Suprapubic skin (tissue), 4 donors: ENCODE measurements at regions not wholly inside any gene's neighbourhood (a gene's known extent, or its start where the extent isn't known, plus 50 kb on each side); places are given as distances from the start of the nearest gene placed in this dataset.

Experiments
- DNase-seq, 2 donors: peaks; one replicate each; pipeline ENCODE4 v3.0.0-alpha.2; 2019; ENCODE audit warnings: low spot score in 2 of 2
- H3K27ac ChIP-seq: fragments of 200-600 bp; sonication (generic); one replicate; pipeline ENCODE4 v1.5.1; 2019
- H3K27me3 ChIP-seq: fragments of 200-600 bp; sonication (generic); one replicate; pipeline ENCODE4 v1.5.1; 2019
- H3K36me3 ChIP-seq: fragments of 200-600 bp; sonication (generic); one replicate; pipeline ENCODE4 v1.5.1; 2019
- H3K4me1 ChIP-seq: fragments of 200-600 bp; sonication (generic); one replicate; pipeline ENCODE4 v1.5.1; 2019
- H3K4me3 ChIP-seq: fragments of 200-600 bp; sonication (generic); one replicate; pipeline ENCODE4 v1.5.1; 2019; ENCODE audit warnings: mild to moderate bottlenecking
- H3K9me3 ChIP-seq: fragments of 200-600 bp; sonication (generic); one replicate; pipeline ENCODE4 v1.5.1; 2019
- EP300 ChIP-seq: sonication (generic); formaldehyde crosslinking; IDR thresholded peaks from one replicate; pipeline ENCODE4 v1.6.1; 2017; ENCODE audit warnings: antibody characterized with exemption
- POLR2A ChIP-seq, 2 donors: fragments of 450-650 bp; IDR thresholded peaks; one replicate each; pipeline ENCODE4 v1.6.1; 2017; ENCODE audit warnings: antibody characterized with exemption in 2 of 2, mild to moderate bottlenecking in 2 of 2, moderate library complexity in 2 of 2
- POLR2AphosphoS5 ChIP-seq, 3 donors: sonication (generic); formaldehyde crosslinking; IDR thresholded peaks; one replicate each; pipeline ENCODE4 v1.6.1; 2017; ENCODE audit warnings: antibody characterized with exemption in 3 of 3
- WGBS: methylation state at CpG from one replicate; pipeline ENCODE4 v1.1.5; 2018; 5-methylcytosine and 5-hydroxymethylcytosine counted together
- TF ChIP-seq, protein P1 (sequence below), 2 donors: fragments of 200-600 bp in 1 of 2; fragments of 450-650 bp in 1 of 2; sonication (generic) in 1 of 2; IDR thresholded peaks; one replicate each; pipeline ENCODE4 v1.5.1; 2016 to 2019; ENCODE audit warnings: antibody characterized with exemption in 2 of 2, mild to moderate bottlenecking in 1 of 2, moderate library complexity in 1 of 2

DNA sequence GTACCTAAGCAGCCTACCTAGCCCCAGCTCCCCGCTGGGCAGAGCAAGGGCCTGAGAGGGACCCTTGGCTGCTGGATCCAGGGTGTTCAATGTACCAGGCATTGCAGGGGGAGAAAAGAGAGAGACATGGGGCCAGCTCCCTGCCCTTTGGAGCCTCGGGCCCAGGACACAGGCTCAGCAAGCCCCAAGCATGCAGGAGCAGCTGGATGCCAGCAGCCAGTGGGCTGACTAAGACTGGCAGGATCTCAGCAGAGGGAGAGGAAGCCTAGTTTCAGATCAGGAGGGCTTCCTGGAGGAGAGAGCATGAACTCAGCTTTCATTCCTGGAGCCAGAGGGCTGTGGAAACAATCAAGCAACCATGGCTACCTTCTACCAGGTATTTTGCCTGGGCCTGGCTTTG is 82.0 kb upstream of the NKD1 start:
- peaks cover 10% of the 10 kb centered on the region for H3K4me1 ChIP-seq
- H3K27ac ChIP-seq = no peak overlapping the region
- H3K4me3 ChIP-seq = no peak overlapping the region
- no peaks in the 10 kb centered on the region for H3K36me3 ChIP-seq
- WGBS = 80% methylated on average over 2 of the region's 2 CpGs
- peaks cover 28% of the 10 kb centered on the region for H3K27me3 ChIP-seq
- H3K9me3 ChIP-seq = no peaks in the 10 kb centered on the region
- DNase-seq = peak; percentile 39 to 66
- TF ChIP-seq POLR2A (IDR thresholded peaks at IDR 0.05) = no peak
- TF ChIP-seq POLR2AphosphoS5 (IDR thresholded peaks at IDR 0.05) = no peak
- TF ChIP-seq, protein P1, sequence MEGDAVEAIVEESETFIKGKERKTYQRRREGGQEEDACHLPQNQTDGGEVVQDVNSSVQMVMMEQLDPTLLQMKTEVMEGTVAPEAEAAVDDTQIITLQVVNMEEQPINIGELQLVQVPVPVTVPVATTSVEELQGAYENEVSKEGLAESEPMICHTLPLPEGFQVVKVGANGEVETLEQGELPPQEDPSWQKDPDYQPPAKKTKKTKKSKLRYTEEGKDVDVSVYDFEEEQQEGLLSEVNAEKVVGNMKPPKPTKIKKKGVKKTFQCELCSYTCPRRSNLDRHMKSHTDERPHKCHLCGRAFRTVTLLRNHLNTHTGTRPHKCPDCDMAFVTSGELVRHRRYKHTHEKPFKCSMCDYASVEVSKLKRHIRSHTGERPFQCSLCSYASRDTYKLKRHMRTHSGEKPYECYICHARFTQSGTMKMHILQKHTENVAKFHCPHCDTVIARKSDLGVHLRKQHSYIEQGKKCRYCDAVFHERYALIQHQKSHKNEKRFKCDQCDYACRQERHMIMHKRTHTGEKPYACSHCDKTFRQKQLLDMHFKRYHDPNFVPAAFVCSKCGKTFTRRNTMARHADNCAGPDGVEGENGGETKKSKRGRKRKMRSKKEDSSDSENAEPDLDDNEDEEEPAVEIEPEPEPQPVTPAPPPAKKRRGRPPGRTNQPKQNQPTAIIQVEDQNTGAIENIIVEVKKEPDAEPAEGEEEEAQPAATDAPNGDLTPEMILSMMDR (IDR thresholded peaks at IDR 0.05) = no peak
- TF ChIP-seq EP300 = no peak

DNA sequence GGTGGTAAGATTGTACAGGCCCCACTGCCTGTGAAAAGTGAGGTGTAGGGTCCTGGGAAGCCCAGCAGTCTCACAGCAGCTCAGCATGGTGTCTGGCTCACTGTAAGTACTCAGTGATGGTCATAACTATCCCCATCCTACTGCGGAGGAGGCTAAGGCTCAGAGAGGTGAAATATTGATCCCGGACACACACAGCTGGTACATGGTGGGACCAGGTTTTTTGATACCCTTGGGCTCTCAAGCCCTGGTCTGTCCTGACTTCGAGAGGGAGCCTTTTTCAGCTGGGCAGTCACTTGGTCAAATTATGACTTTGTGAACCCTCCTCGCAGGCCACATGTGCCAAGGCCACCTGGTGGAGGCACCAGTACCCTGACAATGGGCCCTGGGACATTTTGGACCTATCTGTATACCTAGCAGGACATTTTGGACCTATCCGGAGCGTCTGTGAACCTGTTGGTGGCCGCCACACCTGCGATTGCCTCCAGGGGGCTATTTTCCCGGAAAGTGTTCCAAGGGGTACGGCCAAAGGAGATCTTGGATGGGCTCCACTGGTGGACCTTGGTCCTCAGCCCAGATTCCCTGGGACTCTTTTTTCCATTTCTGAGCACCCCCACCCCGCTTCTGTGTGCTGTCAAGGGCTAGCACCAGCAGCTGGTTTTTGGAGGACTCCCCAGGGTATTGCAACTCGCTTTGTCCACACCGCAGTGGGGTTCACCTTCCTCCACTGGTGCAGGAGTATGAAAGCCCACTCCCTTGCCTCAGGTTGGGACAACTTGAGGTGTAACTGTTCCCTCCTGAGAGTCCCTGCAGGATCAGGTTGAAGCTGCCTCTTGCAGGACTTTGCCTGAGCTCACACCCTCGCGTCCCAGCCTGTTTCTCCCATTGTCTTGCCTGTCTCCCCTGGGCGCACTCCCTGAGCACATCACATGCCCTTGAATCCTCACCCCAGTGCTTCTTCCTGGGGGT is 83.6 kb upstream of the NKD1 start:
- Histone ChIP-seq H3K27me3 (peaks cover 32% of the 10 kb centered on the region), H3K27ac (no peak overlapping the region), H3K36me3 (no peaks in the 10 kb centered on the region), H3K4me1 (peaks cover 10% of the 10 kb centered on the region), H3K4me3 (no peak overlapping the region), H3K9me3 (no peaks in the 10 kb centered on the region)
- TF ChIP-seq, protein P1 (IDR thresholded peaks at IDR 0.05) = no peak
- TF ChIP-seq POLR2AphosphoS5 (IDR thresholded peaks at IDR 0.05) (no peak), EP300 (no peak), POLR2A (IDR thresholded peaks at IDR 0.05) (no peak)
- peak; percentile 27 to 75 for DNase-seq
- 92% methylated on average over 16 of the region's 16 CpGs for WGBS

DNA sequence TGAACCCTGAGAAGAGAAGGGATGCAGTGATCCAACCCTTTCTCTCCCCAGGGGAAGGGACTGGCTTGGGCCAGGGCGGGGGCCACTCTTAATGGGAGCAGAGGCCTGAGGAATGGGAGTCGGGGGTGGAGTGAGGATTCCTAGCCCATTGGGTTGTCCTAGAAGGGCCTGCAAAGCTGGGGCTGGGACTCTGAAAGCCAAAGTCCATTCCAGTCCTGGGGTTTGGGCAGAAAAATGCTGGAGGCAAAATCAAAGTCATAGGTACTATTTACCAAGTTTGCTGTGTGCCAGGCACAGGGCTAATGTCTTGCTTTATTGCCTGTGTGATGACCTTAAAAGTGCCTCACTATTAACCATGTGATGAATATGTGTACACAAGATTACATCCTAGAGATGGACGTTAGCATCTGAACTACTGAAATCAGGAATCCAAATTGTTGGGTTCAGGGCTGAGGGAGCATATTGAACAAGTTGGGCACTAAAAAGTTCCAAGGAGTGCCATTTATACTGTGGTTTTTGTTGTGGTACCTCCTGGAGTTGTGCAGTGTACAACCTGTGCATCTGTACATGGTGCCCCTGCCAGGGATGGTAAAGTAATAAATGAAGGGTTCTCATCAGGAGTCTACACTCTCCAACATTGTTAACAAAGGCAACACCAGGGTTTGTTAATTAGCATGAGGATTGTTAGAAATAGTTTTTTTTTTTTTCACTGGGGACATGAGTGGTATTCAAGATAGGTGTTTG is 84.4 kb upstream of the NKD1 start:
- Histone ChIP-seq H3K4me1 (peaks cover 10% of the 10 kb centered on the region), H3K4me3 (no peak overlapping the region), H3K36me3 (no peaks in the 10 kb centered on the region), H3K27ac (no peak overlapping the region), H3K9me3 (no peaks in the 10 kb centered on the region), H3K27me3 (peaks cover 31% of the 10 kb centered on the region)
- 81% methylated on average over 3 of the region's 3 CpGs for WGBS
- TF ChIP-seq, protein P1 (IDR thresholded peaks at IDR 0.05) = no peak
- TF ChIP-seq POLR2AphosphoS5 (IDR thresholded peaks at IDR 0.05) (no peak), POLR2A (IDR thresholded peaks at IDR 0.05) (no peak), EP300 (no peak)
- peak; percentile 24 to 53 for DNase-seq

DNA sequence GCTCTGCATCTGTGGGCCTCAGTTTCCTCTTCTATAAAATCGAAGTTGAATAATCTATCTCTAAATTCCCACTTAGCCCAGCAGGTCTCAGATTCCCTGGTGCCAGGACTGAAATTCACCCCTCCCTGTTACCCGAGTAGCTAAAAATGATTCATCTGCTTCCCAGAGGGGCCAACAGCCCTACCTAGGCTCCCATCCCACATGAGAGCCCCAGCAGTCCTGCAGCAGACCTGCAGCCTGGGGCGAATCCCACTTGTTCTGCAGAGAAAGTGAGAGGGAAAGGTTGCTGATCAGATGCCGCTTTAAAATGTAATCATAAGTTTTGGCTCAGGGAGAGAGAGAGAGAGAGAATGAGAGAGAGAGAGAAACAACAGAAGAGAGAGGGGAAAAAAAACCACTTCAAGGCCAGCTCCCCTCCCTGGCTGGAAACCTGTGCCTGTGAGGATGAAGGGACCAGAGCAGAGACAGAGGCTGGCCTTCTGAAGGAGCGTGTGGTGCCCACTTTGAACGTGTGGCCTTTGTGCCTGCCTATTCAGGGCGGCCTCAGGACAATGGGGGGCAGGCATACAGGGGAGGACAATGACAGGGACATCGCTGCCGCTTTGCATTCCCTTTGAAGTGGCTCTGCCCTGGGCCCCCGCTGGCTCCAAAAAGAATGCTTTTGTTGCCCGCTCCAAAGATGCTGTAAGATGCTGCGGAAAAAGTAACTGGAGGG is 85.2 kb upstream of the NKD1 start:
- Histone ChIP-seq H3K4me1 (peaks cover 3% of the 10 kb centered on the region), H3K27me3 (peaks cover 24% of the 10 kb centered on the region), H3K36me3 (no peaks in the 10 kb centered on the region), H3K4me3 (no peak overlapping the region), H3K9me3 (no peaks in the 10 kb centered on the region), H3K27ac (no peak overlapping the region)
- peak; percentile 46 to 64 for DNase-seq
- TF ChIP-seq POLR2A (IDR thresholded peaks at IDR 0.05) (no peak), POLR2AphosphoS5 (IDR thresholded peaks at IDR 0.05) (no peak), EP300 (no peak)
- TF ChIP-seq, protein P1 (IDR thresholded peaks at IDR 0.05) = no peak
- WGBS = 74% methylated on average over 12 of the region's 12 CpGs
